NT2/D1 (cell line): ENCODE measurements at regions not wholly inside any gene's neighbourhood (a gene's known extent, or its start where the extent isn't known, plus 50 kb on each side); places are given as distances from the start of the nearest gene placed in this dataset.

ENCODE experiments used
- SUZ12 ChIP-seq: IDR thresholded peaks from 2 replicates; pipeline ENCODE4 v1.6.1; 2011; ENCODE audit not compliant: insufficient read length, insufficient read depth; ENCODE audit errors: extremely low read depth
- YY1 ChIP-seq: IDR thresholded peaks from 2 replicates; pipeline ENCODE4 v1.6.1; 2011; ENCODE audit not compliant: insufficient read length, insufficient read depth
- ZNF274 ChIP-seq: IDR thresholded peaks from 2 replicates; pipeline ENCODE4 v1.6.1; 2011; ENCODE audit warnings: mild to moderate bottlenecking, low read depth, low read length

DNA sequence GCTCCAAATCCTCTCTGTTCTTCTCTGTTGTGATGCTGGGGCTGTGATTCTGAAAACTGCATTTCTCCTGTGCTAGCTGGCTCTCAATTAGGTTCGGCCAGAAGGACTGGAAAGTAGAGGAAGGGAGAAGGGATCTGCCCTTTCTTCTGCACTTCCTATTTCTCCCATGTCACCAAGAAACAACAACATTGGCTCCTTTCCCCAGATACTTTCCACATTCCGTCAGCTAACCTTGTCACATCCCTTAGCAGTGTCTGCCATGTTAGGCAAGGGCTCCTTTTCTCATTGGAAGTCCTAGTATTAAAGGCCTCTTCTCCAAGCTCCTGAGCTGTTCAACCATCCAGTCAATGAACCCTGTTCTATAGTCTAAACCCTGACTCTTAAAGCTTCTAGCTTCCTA is 171.1 kb downstream of the ZNF621 start:
- no peak for TF ChIP-seq SUZ12
- TF ChIP-seq ZNF274: no peak
- no peak for TF ChIP-seq YY1
